Thymus (tissue), 11 donors: ENCODE measurements at regions not wholly inside any gene's neighbourhood (a gene's known extent, or its start where the extent isn't known, plus 50 kb on each side); places are given as distances from the start of the nearest gene placed in this dataset.

ENCODE experiments used
- DNase-seq, 9 donors: peaks; one replicate each; pipeline ENCODE4 v3.0.0-alpha.2; 2013; ENCODE audit warnings: low spot score in 9 of 9, low read depth in 6 of 9, missing footprints in 1 of 9
- H3K27ac ChIP-seq, 2 donors: one replicate each; pipeline ENCODE4 v1.5.1; 2013; ENCODE audit warnings: control low read depth in 1 of 2, low read depth in 1 of 2, low read length in 1 of 2, mild to moderate bottlenecking in 1 of 2, moderate library complexity in 1 of 2
- H3K27me3 ChIP-seq, 2 donors: one replicate each; pipeline ENCODE4 v1.5.1; 2013; ENCODE audit warnings: low read length in 1 of 2; ENCODE audit not compliant: control insufficient read depth in 2 of 2, insufficient read depth in 1 of 2
- H3K36me3 ChIP-seq, 2 donors: one replicate each; pipeline ENCODE4 v1.5.1; 2013; ENCODE audit warnings: low read length in 1 of 2, mild to moderate bottlenecking in 1 of 2, moderate library complexity in 1 of 2; ENCODE audit not compliant: control insufficient read depth in 2 of 2, insufficient read depth in 2 of 2
- H3K4me1 ChIP-seq, 2 donors: one replicate each; pipeline ENCODE4 v1.5.1; 2013; ENCODE audit warnings: low read length in 2 of 2; ENCODE audit not compliant: control insufficient read depth in 2 of 2, insufficient read depth in 2 of 2
- H3K4me3 ChIP-seq, 2 donors: one replicate each; pipeline ENCODE4 v1.5.1; 2013; ENCODE audit warnings: low read length in 2 of 2, control low read depth in 1 of 2, mild to moderate bottlenecking in 1 of 2
- H3K9me3 ChIP-seq, 2 donors: one replicate each; pipeline ENCODE4 v1.5.1; 2013; ENCODE audit warnings: low read length in 1 of 2, mild to moderate bottlenecking in 1 of 2; ENCODE audit not compliant: control insufficient read depth in 2 of 2, insufficient read depth in 1 of 2
- WGBS: extraction: QIAGEN DNeasy Blood & Tissue Kit; methylation state at CpG from one replicate; pipeline ENCODE4 v1.1.7; 2013; 5-methylcytosine and 5-hydroxymethylcytosine counted together
- donor health status: healthy.

DNA sequence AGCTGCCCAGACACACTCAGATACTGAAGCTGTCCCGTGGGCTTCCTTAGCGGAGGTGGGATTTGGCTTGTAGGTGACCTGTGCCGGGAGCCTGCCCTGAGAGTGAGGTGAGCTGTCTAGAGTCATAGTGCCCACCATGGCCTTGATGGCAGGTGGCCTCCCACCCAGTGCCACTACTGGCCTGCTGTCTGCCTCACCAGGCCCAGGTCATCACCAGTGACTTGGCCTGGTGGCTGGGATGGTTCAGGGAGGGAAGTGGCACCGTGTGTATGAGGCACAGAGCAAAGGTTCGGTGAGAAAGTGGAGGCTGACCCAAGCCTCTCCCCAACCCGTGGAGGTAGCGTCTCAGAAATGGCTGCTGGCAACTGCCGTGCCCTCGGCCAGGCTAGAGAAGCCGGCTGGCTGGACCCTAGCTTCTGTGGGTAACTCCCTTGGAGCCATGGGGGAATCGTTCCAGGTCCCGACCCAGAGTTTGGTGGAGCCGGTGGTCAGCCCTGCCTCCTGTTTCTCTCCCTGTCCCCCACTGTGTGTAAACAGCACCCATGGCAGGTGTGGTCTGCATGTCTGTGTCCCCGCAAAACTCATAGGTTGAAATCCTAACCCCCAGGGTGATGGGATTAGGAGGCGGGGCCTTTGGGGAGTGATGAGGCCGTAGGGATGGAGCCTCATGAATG lies 155.4 kb upstream of the C1orf174 start:
- 87% methylated on average over 16 of the region's 16 CpGs for WGBS

DNA sequence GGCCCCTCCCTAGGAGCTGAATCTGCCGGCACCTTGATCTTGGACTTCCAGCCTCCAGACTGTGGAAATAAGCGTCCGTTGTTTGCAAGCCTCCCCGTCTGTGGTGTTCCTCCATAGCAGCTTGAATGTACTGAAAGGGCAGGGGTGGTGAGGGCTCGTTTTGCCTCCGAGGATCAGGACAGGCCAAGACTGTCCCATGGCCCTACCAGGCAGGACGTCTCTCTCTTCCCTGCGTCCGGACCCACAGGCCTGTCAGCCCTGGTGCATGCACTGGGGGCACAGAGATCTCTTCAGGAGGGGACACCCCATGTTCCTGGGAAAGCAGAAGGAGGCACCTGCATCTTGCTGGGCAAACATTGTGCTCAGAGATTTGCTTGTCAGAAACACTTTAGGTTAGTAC lies 156.3 kb upstream of the C1orf174 start:
- no peaks in the 10 kb centered on the region for H3K36me3 ChIP-seq
- no peaks in the 10 kb centered on the region for H3K9me3 ChIP-seq
- WGBS = 92% methylated on average over 9 of the region's 9 CpGs
- H3K27me3 ChIP-seq = no peaks in the 10 kb centered on the region
- H3K4me1 ChIP-seq = peaks cover 0 to 4% of the 10 kb centered on the region in 2 donors
- H3K4me3 ChIP-seq = no peak overlapping the region
- DNase-seq = no peak
- H3K27ac ChIP-seq = no peak overlapping the region

More for the DNA sequence above, 155.4 kb upstream of the C1orf174 start:
- peaks cover 0 to 4% of the 10 kb centered on the region in 2 donors for H3K4me1 ChIP-seq
- H3K36me3 ChIP-seq = no peaks in the 10 kb centered on the region
- no peak overlapping the region for H3K27ac ChIP-seq
- H3K4me3 ChIP-seq = no peak overlapping the region
- DNase-seq = no peak
- no peaks in the 10 kb centered on the region for H3K9me3 ChIP-seq
- H3K27me3 ChIP-seq = no peaks in the 10 kb centered on the region

DNA sequence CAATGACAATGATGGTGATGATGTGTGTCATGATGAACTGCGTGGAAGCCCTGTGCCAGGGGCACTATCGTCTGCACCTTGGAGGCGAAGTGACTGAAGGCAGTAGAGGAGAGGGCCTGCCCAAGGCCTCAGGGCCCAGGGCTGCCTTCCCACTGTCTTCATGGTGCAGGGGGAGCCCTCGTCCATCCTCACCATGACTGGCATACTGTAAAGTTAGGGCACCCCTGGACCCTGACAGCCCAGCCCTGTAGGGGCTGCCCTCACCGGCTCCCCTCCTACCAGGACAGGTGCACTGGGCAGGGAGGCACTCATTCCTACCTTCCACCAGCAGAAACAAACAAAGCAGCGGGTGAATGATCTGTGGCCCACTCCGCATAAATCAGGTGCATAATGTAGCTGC lies 156.9 kb upstream of the C1orf174 start:
- WGBS = 86% methylated on average over 7 of the region's 7 CpGs
- no peaks in the 10 kb centered on the region for H3K27me3 ChIP-seq
- no peak overlapping the region for H3K27ac ChIP-seq
- peaks cover 0 to 4% of the 10 kb centered on the region in 2 donors for H3K4me1 ChIP-seq
- H3K9me3 ChIP-seq = no peaks in the 10 kb centered on the region
- no peaks in the 10 kb centered on the region for H3K36me3 ChIP-seq
- DNase-seq = no peak
- no peak overlapping the region for H3K4me3 ChIP-seq

- H3K4me3 ChIP-seq = no peak overlapping the region
- no peaks in the 10 kb centered on the region for H3K36me3 ChIP-seq
- H3K4me1 ChIP-seq = peaks cover 0 to 4% of the 10 kb centered on the region in 2 donors
- no peak for DNase-seq
- no peaks in the 10 kb centered on the region for H3K27me3 ChIP-seq
- WGBS = 93% methylated on average over 11 of the region's 11 CpGs
- no peak overlapping the region for H3K27ac ChIP-seq
- no peaks in the 10 kb centered on the region for H3K9me3 ChIP-seq
These were observed 157.5 kb upstream of the C1orf174 start for GRCh38 chr1:4057603-4058002.

- no peak for DNase-seq
- WGBS = 97% methylated on average over 14 of the region's 14 CpGs
These were observed 158.1 kb upstream of the C1orf174 start for GRCh38 chr1:4058122-4058521.

DNA sequence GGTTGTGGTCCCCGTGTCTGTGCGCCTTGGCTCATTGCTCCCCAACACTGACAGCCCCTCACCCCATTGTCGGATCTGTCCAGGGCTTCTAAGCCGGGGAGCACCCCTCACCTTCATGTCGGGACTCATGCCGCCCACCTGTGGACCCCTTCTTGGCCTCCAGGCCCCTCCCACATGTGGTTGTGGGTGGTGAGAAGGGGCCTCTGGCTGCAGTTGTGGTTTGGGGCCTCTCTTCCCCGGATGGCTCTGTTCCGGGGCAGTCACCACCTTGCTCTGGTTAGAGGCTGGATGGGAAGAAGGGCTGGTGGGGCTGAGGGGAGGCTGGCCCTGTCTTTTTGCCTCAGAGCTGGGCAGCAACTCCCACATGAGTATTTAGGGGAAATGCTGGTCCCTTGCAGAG lies 158.6 kb upstream of the C1orf174 start:
- 60% methylated on average over 8 of the region's 8 CpGs for WGBS
- Histone ChIP-seq H3K36me3 (no peaks in the 10 kb centered on the region), H3K27me3 (no peaks in the 10 kb centered on the region), H3K27ac (no peak overlapping the region), H3K4me1 (peaks cover 0 to 4% of the 10 kb centered on the region in 2 donors), H3K9me3 (no peaks in the 10 kb centered on the region), H3K4me3 (no peak overlapping the region)
- peak in 3 of 9 donors; percentile 48 to 58 (median 57) for DNase-seq

More at GRCh38 chr1:4058122-4058521, 158.1 kb upstream of the C1orf174 start:
- no peak overlapping the region for H3K27ac ChIP-seq
- H3K4me1 ChIP-seq = peaks cover 0 to 4% of the 10 kb centered on the region in 2 donors
- H3K9me3 ChIP-seq = no peaks in the 10 kb centered on the region
- H3K36me3 ChIP-seq = no peaks in the 10 kb centered on the region
- H3K4me3 ChIP-seq = no peak overlapping the region
- no peaks in the 10 kb centered on the region for H3K27me3 ChIP-seq

DNA sequence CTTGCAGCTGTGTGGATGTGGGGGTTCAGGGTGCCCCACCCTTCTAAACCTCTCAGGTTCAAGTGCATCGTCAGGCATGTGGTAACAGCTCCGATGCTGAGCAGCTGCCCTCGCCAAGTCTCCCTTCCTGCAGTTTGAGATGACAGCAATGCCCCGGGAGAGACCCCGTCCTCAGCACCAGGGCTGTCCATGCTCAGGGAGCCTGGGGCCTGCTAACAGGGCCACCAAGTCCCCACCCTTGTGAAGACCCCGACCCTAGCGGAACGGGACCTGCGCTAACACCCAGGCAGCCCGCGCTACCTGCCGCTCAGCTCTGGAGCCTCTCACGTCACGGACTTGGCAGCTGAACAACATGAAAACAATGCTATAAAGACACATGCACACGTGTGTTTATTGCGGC lies 159.2 kb upstream of the C1orf174 start:
- no peak for DNase-seq
- no peaks in the 10 kb centered on the region for H3K27me3 ChIP-seq
- no peak overlapping the region for H3K27ac ChIP-seq
- H3K36me3 ChIP-seq = no peaks in the 10 kb centered on the region
- no peaks in the 10 kb centered on the region for H3K9me3 ChIP-seq
- H3K4me3 ChIP-seq = no peak overlapping the region
- 80% methylated on average over 16 of the region's 16 CpGs for WGBS
- H3K4me1 ChIP-seq = peaks cover 0 to 4% of the 10 kb centered on the region in 2 donors

GRCh38 chr1:4060850-4061249 lies 160.8 kb upstream of the C1orf174 start:
- H3K27ac ChIP-seq = no peak overlapping the region
- H3K27me3 ChIP-seq = no peaks in the 10 kb centered on the region
- DNase-seq = no peak
- no peaks in the 10 kb centered on the region for H3K9me3 ChIP-seq
- H3K4me3 ChIP-seq = no peak overlapping the region
- peaks cover 0 to 4% of the 10 kb centered on the region in 2 donors for H3K4me1 ChIP-seq
- 76% methylated on average over 12 of the region's 12 CpGs for WGBS
- no peaks in the 10 kb centered on the region for H3K36me3 ChIP-seq

GRCh38 chr1:4061521-4062031 lies 161.5 kb upstream of the C1orf174 start:
- no peaks in the 10 kb centered on the region for H3K9me3 ChIP-seq
- 89% methylated on average over 21 of the region's 21 CpGs for WGBS
- H3K4me1 ChIP-seq = peaks cover 0 to 4% of the 10 kb centered on the region in 2 donors
- H3K36me3 ChIP-seq = no peaks in the 10 kb centered on the region
- no peaks in the 10 kb centered on the region for H3K27me3 ChIP-seq
- no peak overlapping the region for H3K4me3 ChIP-seq
- H3K27ac ChIP-seq = no peak overlapping the region
- DNase-seq = no peak
